ENCODE measurements at regions not wholly inside any gene's neighbourhood (a gene's known extent, or its start where the extent isn't known, plus 50 kb on each side); places are given as distances from the start of the nearest gene placed in this dataset.

GRCh38 chr12:111283966-111284365, 84.9 kb downstream of the PHETA1 start:
- no peaks in the 10 kb centered on the region for H3K4me1 ChIP-seq
- DNase-seq: no peak
- TF ChIP-seq CTCF (IDR thresholded peaks at IDR 0.05; ENCODE audit: borderline replicate concordance): no peak
- H3K27ac ChIP-seq (replicated peaks): no peak overlapping the region
- no peak overlapping the region for H3K4me3 ChIP-seq
- intact Hi-C loops (cut with micrococcal nuclease): no loop called here
- peaks cover 37% of the 10 kb centered on the region for H3K27me3 ChIP-seq (ENCODE audit: low read depth)
- peaks cover 5% of the 10 kb centered on the region for H3K9me3 ChIP-seq (replicated peaks)
- no peaks in the 10 kb centered on the region for H3K36me3 ChIP-seq

GRCh38 chr12:111283521-111283920, 85.4 kb downstream of the PHETA1 start:
- no peak for TF ChIP-seq CTCF (IDR thresholded peaks at IDR 0.05; ENCODE audit: borderline replicate concordance)
- H3K4me1 ChIP-seq: no peaks in the 10 kb centered on the region

GRCh38 chr12:111277570-111277969, 91.3 kb downstream of the PHETA1 start:
- Histone ChIP-seq H3K9me3 (replicated peaks) (peaks cover 5% of the 10 kb centered on the region), H3K4me3 (no peak overlapping the region), H3K27me3 (ENCODE audit: low read depth) (peaks cover 90% of the 10 kb centered on the region), H3K4me1 (no peaks in the 10 kb centered on the region), H3K36me3 (no peaks in the 10 kb centered on the region), H3K27ac (replicated peaks) (no peak overlapping the region)
- no peak for DNase-seq
- no peak for TF ChIP-seq CTCF (IDR thresholded peaks at IDR 0.05; ENCODE audit: borderline replicate concordance)
- intact Hi-C loops (cut with micrococcal nuclease): no loop called here

More at GRCh38 chr12:111283521-111283920, 85.4 kb downstream of the PHETA1 start:
- Histone ChIP-seq H3K36me3 (no peaks in the 10 kb centered on the region), H3K27me3 (ENCODE audit: low read depth) (peaks cover 42% of the 10 kb centered on the region), H3K27ac (replicated peaks) (no peak overlapping the region), H3K4me3 (no peak overlapping the region), H3K9me3 (replicated peaks) (peaks cover 5% of the 10 kb centered on the region)
- intact Hi-C loops (cut with micrococcal nuclease): no loop called here
- DNase-seq: no peak

GRCh38 chr12:111276146-111276545, 92.7 kb downstream of the PHETA1 start:
- peaks cover 89% of the 10 kb centered on the region for H3K27me3 ChIP-seq (ENCODE audit: low read depth)
- no peak for TF ChIP-seq CTCF (IDR thresholded peaks at IDR 0.05; ENCODE audit: borderline replicate concordance)

GRCh38 chr12:111275308-111275707, 93.6 kb downstream of the PHETA1 start:
- no peaks in the 10 kb centered on the region for H3K4me1 ChIP-seq
- no peaks in the 10 kb centered on the region for H3K9me3 ChIP-seq (replicated peaks)
- intact Hi-C loops (cut with micrococcal nuclease): no loop called here
- no peak overlapping the region for H3K27ac ChIP-seq (replicated peaks)
- no peaks in the 10 kb centered on the region for H3K36me3 ChIP-seq
- no peak for DNase-seq
- peaks cover 89% of the 10 kb centered on the region for H3K27me3 ChIP-seq (ENCODE audit: low read depth)
- TF ChIP-seq CTCF (IDR thresholded peaks at IDR 0.05; ENCODE audit: borderline replicate concordance): no peak
- no peak overlapping the region for H3K4me3 ChIP-seq

More at GRCh38 chr12:111276146-111276545, 92.7 kb downstream of the PHETA1 start:
- H3K9me3 ChIP-seq (replicated peaks): peaks cover 5% of the 10 kb centered on the region
- no peaks in the 10 kb centered on the region for H3K36me3 ChIP-seq
- intact Hi-C loops (cut with micrococcal nuclease): no loop called here
- no peaks in the 10 kb centered on the region for H3K4me1 ChIP-seq
- H3K27ac ChIP-seq (replicated peaks): no peak overlapping the region
- H3K4me3 ChIP-seq: no peak overlapping the region
- DNase-seq: no peak

GRCh38 chr12:111274777-111275176, 94.1 kb downstream of the PHETA1 start:
- peak; percentile 24 for TF ChIP-seq CTCF (IDR thresholded peaks at IDR 0.05; ENCODE audit: borderline replicate concordance)
- intact Hi-C loops (cut with micrococcal nuclease): no loop called here
- no peaks in the 10 kb centered on the region for H3K4me1 ChIP-seq
- H3K27ac ChIP-seq (replicated peaks): no peak overlapping the region
- peaks cover 87% of the 10 kb centered on the region for H3K27me3 ChIP-seq (ENCODE audit: low read depth)
- H3K9me3 ChIP-seq (replicated peaks): no peaks in the 10 kb centered on the region
- no peak for DNase-seq
- H3K36me3 ChIP-seq: no peaks in the 10 kb centered on the region
- H3K4me3 ChIP-seq: no peak overlapping the region

Measured in left ventricle myocardium inferior (tissue), 1 donor.